SK-N-SH treated with all-trans-retinoic acid at 6 μM for 48 hours (cell line): ENCODE measurements at regions not wholly inside any gene's neighbourhood (a gene's known extent, or its start where the extent isn't known, plus 50 kb on each side); places are given as distances from the start of the nearest gene placed in this dataset.
"Not testable (repeated sequence)": the region's sequence is repeated elsewhere in the genome, so short reads cannot be mapped to it uniquely, and the experiment has no call there.

ENCODE experiments used
- ATAC-seq: fragments of 200-7000 bp; cut with Tn5 transposase; 3 replicates; pipeline ENCODE4 v1.9.1; 2020; ENCODE audit warnings: mild to moderate bottlenecking, moderate library complexity
- ARNTL ChIP-seq: fragments of 450-650 bp; formaldehyde crosslinking; IDR thresholded peaks from 2 replicates; pipeline ENCODE4 v1.5.0; 2020; ENCODE audit warnings: low read depth, mild to moderate bottlenecking, moderate library complexity, borderline replicate concordance
- CSDC2 ChIP-seq: fragments of 250-450 bp; sonication (Bioruptor Pico); IDR thresholded peaks from 2 replicates; pipeline ENCODE4 v1.5.0; 2020; ENCODE audit warnings: mild to moderate bottlenecking, moderate library complexity
- ISL1 ChIP-seq: fragments of 250-450 bp; sonication (Bioruptor Pico); IDR thresholded peaks from 2 replicates; pipeline ENCODE4 v2.1.2; 2022; ENCODE audit warnings: mild to moderate bottlenecking, moderate library complexity
- OSR1 ChIP-seq: fragments of 250-450 bp; sonication (Bioruptor Pico); IDR thresholded peaks from 2 replicates; pipeline ENCODE4 v1.8.0; 2022; ENCODE audit warnings: moderate library complexity, mild to moderate bottlenecking, inconsistent platforms
- RARB ChIP-seq: fragments of 250-450 bp; sonication (Bioruptor Pico); IDR thresholded peaks from 2 replicates; pipeline ENCODE4 v1.8.0; 2021; ENCODE audit warnings: mild to moderate bottlenecking, moderate library complexity
- SNAI2 ChIP-seq: fragments of 250-450 bp; sonication (Bioruptor Pico); IDR thresholded peaks from 2 replicates; pipeline ENCODE4 v1.5.0; 2020; ENCODE audit warnings: mild to moderate bottlenecking, moderate library complexity
- ZC3H10 ChIP-seq: fragments of 250-450 bp; sonication (Bioruptor Pico); IDR thresholded peaks from 2 replicates; pipeline ENCODE4 v1.5.1; 2021; ENCODE audit warnings: mild to moderate bottlenecking, moderate library complexity
- ZFP30 ChIP-seq: fragments of 450-650 bp; formaldehyde crosslinking; IDR thresholded peaks from 2 replicates; pipeline ENCODE4 v1.5.0; 2022; ENCODE audit warnings: mild to moderate bottlenecking, moderate library complexity
- ZNF565 ChIP-seq: fragments of 450-650 bp; formaldehyde crosslinking; conservative IDR thresholded peaks from 2 replicates; pipeline ENCODE4 v1.5.0; 2020; ENCODE audit warnings: low read depth, mild to moderate bottlenecking, moderate library complexity
- ZNF70 ChIP-seq: fragments of 450-650 bp; formaldehyde crosslinking; IDR thresholded peaks from 2 replicates; pipeline ENCODE4 v1.5.0; 2020; ENCODE audit warnings: mild to moderate bottlenecking, moderate library complexity
- ZNF8 ChIP-seq: fragments of 450-650 bp; formaldehyde crosslinking; IDR thresholded peaks from 2 replicates; pipeline ENCODE4 v1.5.0; 2020; ENCODE audit warnings: mild to moderate bottlenecking, moderate library complexity
- TF ChIP-seq, protein P1 (sequence below): fragments of 250-450 bp; sonication (Bioruptor Pico); IDR thresholded peaks from 2 replicates; pipeline ENCODE4 v1.5.0; 2020; ENCODE audit warnings: mild to moderate bottlenecking, moderate library complexity
- TF ChIP-seq, protein P2 (sequence below): fragments of 250-450 bp; sonication (Bioruptor Pico); IDR thresholded peaks from 2 replicates; pipeline ENCODE4 v1.5.1; 2020; ENCODE audit warnings: low read depth, mild to moderate bottlenecking, moderate library complexity

DNA sequence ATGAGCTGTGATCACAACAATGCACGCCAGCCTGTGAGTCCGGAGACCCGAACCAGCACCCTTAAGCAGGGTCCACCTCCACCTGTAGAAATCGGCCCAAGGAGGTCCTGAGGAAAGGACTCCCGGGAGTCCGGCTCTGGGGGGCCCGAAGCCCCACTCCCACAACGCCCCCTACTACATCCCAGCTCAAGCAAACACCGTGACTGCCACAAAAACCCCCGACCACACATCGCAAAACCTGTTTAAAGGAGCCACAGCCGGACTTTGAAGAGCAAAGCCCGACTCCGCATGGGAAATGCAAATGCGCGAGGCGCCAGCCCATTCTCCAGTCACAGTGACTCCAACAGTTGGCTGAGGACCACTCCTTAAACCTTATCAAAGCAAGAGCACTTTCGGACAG is 682.4 kb downstream of the KCNJ18 start (continued):
- TF ChIP-seq, protein P1, sequence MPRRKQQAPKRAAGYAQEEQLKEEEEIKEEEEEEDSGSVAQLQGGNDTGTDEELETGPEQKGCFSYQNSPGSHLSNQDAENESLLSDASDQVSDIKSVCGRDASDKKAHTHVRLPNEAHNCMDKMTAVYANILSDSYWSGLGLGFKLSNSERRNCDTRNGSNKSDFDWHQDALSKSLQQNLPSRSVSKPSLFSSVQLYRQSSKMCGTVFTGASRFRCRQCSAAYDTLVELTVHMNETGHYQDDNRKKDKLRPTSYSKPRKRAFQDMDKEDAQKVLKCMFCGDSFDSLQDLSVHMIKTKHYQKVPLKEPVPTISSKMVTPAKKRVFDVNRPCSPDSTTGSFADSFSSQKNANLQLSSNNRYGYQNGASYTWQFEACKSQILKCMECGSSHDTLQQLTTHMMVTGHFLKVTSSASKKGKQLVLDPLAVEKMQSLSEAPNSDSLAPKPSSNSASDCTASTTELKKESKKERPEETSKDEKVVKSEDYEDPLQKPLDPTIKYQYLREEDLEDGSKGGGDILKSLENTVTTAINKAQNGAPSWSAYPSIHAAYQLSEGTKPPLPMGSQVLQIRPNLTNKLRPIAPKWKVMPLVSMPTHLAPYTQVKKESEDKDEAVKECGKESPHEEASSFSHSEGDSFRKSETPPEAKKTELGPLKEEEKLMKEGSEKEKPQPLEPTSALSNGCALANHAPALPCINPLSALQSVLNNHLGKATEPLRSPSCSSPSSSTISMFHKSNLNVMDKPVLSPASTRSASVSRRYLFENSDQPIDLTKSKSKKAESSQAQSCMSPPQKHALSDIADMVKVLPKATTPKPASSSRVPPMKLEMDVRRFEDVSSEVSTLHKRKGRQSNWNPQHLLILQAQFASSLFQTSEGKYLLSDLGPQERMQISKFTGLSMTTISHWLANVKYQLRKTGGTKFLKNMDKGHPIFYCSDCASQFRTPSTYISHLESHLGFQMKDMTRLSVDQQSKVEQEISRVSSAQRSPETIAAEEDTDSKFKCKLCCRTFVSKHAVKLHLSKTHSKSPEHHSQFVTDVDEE (CRISPR knock-in tag): no peak
- no peak for TF ChIP-seq ZNF8 (CRISPR knock-in tag)
- TF ChIP-seq OSR1 (CRISPR knock-in tag): no peak
- no peak for TF ChIP-seq ISL1 (CRISPR knock-in tag)
- TF ChIP-seq ZC3H10 (CRISPR knock-in tag): no peak
- no peak for TF ChIP-seq RARB (CRISPR knock-in tag)
- no peak for TF ChIP-seq ZNF565 (CRISPR knock-in tag)
- no peak for TF ChIP-seq ARNTL (CRISPR knock-in tag)
- TF ChIP-seq, all 23 proteins: peak for 0

DNA sequence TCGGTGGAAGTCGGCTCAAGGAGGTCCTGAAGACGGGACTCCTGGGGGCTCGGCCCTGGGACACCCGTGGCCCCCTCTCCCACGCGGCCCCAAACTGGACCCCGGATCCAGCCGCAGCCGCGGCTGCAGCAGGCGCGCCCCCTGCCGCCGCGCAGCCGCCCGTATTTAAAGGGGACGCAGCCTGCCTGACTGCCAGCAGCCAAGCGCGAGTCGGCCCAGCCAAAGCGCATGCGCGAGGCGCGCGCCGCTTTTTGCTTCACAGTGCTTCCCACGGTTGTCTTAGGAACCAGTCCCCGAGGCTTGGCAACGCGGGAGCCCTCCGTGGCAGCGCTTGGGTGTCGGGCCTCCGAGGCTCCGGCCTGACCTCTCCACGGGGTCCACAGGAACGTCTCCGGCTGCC is 684.4 kb downstream of the KCNJ18 start:
- ATAC-seq: not testable (repeated sequence)

DNA sequence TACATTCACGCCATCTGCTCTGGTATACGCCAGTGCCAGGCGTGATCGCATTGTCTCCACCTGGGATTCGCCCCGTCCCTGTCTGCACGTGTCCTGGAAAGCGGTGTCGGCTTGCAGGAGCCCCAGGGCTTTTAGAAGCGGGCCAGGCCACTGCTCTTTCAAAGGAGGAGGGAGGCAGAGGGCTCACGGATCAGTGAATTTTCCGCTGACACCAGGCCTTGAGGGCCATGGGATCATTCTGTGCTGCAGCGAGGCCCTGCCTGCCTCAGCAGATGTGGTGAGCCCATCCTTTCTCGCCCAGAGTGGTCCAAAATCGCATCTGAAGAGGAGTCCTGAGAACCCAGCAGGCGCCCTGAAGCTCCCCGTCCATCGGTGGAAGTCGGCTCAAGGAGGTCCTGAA is 686.4 kb downstream of the KCNJ18 start:
- not testable (repeated sequence) for ATAC-seq

DNA sequence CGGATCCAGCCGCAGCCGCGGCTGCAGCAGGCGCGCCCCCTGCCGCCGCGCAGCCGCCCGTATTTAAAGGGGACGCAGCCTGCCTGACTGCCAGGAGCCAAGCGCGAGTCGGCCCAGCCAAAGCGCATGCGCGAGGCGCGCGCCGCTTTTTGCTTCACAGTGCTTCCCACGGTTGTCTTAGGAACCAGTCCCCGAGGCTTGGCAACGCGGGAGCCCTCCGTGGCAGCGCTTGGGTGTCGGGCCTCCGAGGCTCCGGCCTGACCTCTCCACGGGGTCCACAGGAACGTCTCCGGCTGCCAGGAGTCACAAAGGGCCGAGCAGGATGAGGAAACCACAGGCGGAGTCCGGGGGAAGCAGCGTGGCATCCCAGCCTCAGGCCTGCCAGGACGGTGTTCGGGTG is 689.3 kb downstream of the KCNJ18 start:
- ATAC-seq: not testable (repeated sequence)

DNA sequence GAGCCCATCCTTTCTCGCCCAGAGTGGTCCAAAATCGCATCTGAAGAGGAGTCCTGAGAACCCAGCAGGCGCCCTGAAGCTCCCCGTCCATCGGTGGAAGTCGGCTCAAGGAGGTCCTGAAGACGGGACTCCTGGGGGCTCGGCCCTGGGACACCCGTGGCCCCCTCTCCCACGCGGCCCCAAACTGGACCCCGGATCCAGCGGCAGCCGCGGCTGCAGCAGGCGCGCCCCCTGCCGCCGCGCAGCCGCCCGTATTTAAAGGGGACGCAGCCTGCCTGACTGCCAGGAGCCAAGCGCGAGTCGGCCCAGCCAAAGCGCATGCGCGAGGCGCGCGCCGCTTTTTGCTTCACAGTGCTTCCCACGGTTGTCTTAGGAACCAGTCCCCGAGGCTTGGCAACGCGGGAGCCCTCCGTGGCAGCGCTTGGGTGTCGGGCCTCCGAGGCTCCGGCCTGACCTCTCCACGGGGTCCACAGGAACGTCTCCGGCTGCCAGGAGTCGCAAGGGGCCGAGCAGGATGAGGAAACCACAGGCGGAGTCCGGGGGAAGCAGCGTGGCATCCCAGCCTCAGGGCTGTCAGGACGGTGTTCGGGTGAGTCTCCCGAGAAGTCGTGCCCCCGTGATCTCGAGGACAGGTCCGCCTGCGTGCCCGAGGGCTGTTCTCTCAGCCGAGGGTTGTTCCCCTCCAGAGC is 691.6 kb downstream of the KCNJ18 start:
- not testable (repeated sequence) for ATAC-seq

DNA sequence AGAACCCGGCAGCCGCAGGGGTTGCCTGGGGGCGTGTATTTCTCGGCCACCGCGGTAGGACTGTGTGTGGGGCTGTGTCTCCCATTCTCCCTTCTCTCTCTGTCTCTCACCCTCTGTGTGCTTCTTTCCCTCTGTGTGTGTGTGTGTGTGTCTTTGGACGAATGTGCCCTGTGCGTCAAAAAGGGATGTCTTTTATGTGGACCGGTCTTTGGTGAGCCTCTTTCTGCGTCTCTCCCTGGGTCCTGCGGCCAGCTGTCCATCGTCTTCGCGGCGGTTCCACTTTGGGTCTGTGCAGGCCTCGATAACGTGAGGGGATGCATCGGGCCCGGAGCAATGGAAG is 692.1 kb downstream of the KCNJ18 start:
- ATAC-seq: not testable (repeated sequence)

DNA sequence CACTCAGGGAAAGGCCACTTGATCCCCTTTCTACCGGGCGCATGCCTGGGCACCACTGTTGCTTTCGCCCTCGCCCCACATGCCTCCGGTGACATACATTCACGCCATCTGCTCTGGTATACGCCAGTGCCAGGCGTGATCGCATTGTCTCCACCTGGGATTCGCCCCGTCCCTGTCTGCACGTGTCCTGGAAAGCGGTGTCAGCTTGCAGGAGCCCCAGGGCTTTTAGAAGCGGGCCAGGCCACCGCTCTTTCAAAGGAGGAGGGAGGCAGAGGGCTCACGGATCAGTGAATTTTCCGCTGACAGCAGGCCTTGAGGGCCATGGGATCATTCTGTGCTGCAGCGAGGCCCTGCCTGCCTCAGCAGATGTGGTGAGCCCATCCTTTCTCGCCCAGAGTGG is 706.1 kb downstream of the KCNJ18 start:
- not testable (repeated sequence) for ATAC-seq

DNA sequence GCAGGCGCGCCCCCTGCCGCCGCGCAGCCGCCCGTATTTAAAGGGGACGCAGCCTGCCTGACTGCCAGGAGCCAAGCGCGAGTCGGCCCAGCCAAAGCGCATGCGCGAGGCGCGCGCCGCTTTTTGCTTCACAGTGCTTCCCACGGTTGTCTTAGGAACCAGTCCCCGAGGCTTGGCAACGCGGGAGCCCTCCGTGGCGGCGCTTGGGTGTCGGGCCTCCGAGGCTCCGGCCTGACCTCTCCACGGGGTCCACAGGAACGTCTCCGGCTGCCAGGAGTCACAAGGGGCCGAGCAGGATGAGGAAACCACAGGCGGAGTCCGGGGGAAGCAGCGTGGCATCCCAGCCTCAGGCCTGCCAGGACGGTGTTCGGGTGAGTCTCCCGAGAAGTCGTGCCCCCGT is 706.7 kb downstream of the KCNJ18 start:
- not testable (repeated sequence) for ATAC-seq

DNA sequence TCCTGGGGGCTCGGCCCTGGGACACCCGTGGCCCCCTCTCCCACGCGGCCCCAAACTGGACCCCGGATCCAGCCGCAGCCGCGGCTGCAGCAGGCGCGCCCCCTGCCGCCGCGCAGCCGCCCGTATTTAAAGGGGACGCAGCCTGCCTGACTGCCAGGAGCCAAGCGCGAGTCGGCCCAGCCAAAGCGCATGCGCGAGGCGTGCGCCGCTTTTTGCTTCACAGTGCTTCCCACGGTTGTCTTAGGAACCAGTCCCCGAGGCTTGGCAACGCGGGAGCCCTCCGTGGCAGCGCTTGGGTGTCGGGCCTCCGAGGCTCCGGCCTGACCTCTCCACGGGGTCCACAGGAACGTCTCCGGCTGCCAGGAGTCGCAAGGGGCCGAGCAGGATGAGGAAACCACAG is 712.8 kb downstream of the KCNJ18 start:
- not testable (repeated sequence) for ATAC-seq

DNA sequence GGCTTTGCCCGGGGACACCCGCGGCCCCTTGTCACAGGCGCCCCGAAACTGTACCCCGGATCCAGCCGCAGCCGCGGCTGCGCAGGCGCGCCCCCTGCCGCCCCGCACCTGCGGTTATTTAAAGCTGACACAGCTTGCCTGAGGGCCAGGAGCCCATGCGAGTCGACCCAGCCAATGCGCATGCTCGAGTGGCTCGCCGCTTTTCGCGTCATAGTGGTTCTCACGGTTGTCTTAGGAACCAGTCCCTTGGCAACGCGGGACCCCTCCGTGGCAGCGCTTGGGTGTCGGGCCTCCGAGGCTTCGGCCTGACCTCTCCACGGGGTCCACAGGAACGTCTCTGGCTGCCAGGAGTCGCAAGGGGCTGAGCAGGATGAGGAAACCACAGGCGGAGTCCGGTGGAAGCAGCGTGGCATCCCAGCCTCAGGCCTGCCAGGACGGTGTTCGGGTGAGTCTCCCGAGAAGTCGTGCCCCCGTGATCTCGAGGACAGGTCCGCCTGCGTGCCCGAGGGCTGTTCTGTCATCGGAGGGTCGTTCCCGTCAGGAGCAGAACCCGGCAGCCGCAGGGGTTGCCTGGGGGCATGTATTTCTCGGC is 716.9 kb downstream of the KCNJ18 start:
- TF ChIP-seq CSDC2 (CRISPR knock-in tag): no peak
- TF ChIP-seq ZFP30: no peak
- TF ChIP-seq, protein P2, sequence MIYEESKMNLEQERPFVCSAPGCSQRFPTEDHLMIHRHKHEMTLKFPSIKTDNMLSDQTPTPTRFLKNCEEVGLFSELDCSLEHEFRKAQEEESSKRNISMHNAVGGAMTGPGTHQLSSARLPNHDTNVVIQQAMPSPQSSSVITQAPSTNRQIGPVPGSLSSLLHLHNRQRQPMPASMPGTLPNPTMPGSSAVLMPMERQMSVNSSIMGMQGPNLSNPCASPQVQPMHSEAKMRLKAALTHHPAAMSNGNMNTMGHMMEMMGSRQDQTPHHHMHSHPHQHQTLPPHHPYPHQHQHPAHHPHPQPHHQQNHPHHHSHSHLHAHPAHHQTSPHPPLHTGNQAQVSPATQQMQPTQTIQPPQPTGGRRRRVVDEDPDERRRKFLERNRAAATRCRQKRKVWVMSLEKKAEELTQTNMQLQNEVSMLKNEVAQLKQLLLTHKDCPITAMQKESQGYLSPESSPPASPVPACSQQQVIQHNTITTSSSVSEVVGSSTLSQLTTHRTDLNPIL (CRISPR knock-in tag): no peak
- TF ChIP-seq OSR1 (CRISPR knock-in tag): no peak
- no peak for TF ChIP-seq ZNF70 (CRISPR knock-in tag)
- TF ChIP-seq ARNTL (CRISPR knock-in tag): no peak
- no peak for TF ChIP-seq ZNF565 (CRISPR knock-in tag)
- TF ChIP-seq SNAI2 (CRISPR knock-in tag): no peak
- TF ChIP-seq ZNF8 (CRISPR knock-in tag): no peak
- no peak for ATAC-seq
